NCI-H2196 treated with DMSO at 0.1 percent for 48 hours (cell line): ENCODE measurements at regions not wholly inside any gene's neighbourhood (a gene's known extent, or its start where the extent isn't known, plus 50 kb on each side); places are given as distances from the start of the nearest gene placed in this dataset.
A peak's percentile ranks its signal among the peaks of the same experiment; 100 is the strongest.

Source experiments
- DNase-seq: peaks from one replicate; lab custom pipeline; 2025; ENCODE audit not compliant: unreplicated experiment; lab: John Stamatoyannopoulos, UW

- DNase-seq = no peak
Observed at GRCh38 chr2:18900691-18901141, 311.3 kb upstream of the NT5C1B start.

- no peak for DNase-seq
Observed at GRCh38 chr2:18899725-18900124, 310.4 kb upstream of the NT5C1B start.

- no peak for DNase-seq
Observed at GRCh38 chr2:18898271-18898670, 308.9 kb upstream of the NT5C1B start.

GRCh38 chr2:18896125-18896764, 306.9 kb upstream of the NT5C1B start:
- no peak for DNase-seq

- DNase-seq = no peak
Observed at GRCh38 chr2:18891600-18892345, 302.4 kb upstream of the NT5C1B start.

GRCh38 chr2:18889565-18890332, 300.4 kb upstream of the NT5C1B start:
- no peak for DNase-seq

- no peak for DNase-seq
Observed at GRCh38 chr2:18885457-18885856, 296.1 kb upstream of the NT5C1B start.

- DNase-seq = no peak
Observed at GRCh38 chr2:18883616-18884456, 294.5 kb upstream of the NT5C1B start.

GRCh38 chr2:18871430-18871829, 282.1 kb upstream of the NT5C1B start:
- peak; percentile 77 for DNase-seq

- no peak for DNase-seq
Observed at GRCh38 chr2:18870307-18870706, 280.9 kb upstream of the NT5C1B start.

- no peak for DNase-seq
Observed at GRCh38 chr2:18861951-18862350, 272.6 kb upstream of the NT5C1B start.

GRCh38 chr2:18860179-18860578, 270.8 kb upstream of the NT5C1B start:
- no peak for DNase-seq

GRCh38 chr2:18856765-18857164, 267.4 kb upstream of the NT5C1B start:
- no peak for DNase-seq

GRCh38 chr2:18855027-18855426, 265.7 kb upstream of the NT5C1B start:
- DNase-seq = no peak

GRCh38 chr2:18849841-18850578, 260.6 kb upstream of the NT5C1B start:
- no peak for DNase-seq

GRCh38 chr2:18848646-18849045, 259.3 kb upstream of the NT5C1B start:
- DNase-seq = no peak

GRCh38 chr2:18845854-18846445, 256.6 kb upstream of the NT5C1B start:
- DNase-seq = no peak

- no peak for DNase-seq
Observed at GRCh38 chr2:18842836-18843235, 253.5 kb upstream of the NT5C1B start.

GRCh38 chr2:18841248-18842150, 252.1 kb upstream of the NT5C1B start:
- DNase-seq = no peak
